ENCODE measurements at regions not wholly inside any gene's neighbourhood (a gene's known extent, or its start where the extent isn't known, plus 50 kb on each side); places are given as distances from the start of the nearest gene placed in this dataset.

DNA sequence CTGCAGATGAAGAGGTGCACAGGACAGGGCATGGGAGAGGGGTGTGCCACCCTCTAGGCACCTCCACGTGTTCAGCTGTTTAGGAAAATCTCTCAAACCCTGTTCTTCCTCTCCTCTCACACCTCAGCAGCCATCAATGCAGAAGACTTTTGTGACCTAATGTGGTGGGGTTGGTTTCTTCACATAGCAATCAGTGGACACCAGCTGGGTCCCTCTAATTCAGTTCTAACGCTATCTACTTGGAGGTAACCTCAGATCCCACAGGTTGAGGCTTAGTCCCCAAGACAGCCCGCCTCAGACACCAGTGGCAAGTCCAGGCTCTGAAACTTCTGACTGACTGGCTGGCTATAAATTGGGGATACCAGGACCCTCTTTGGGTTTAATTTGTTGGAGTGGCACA is 69.9 kb upstream of the ANKRD10 start:
- DNase-seq (ENCODE audit: low read depth, low spot score) (no peak), FAIRE-seq (no peak)
- no peak for TF ChIP-seq POLR2AphosphoS5 (IDR thresholded peaks at IDR 0.05; ENCODE audit: insufficient read depth, low read depth, low read length)
- no peak for TF ChIP-seq MYC (IDR thresholded peaks at IDR 0.05; ENCODE audit: low read depth, low read length)
- TF ChIP-seq, protein P1, sequence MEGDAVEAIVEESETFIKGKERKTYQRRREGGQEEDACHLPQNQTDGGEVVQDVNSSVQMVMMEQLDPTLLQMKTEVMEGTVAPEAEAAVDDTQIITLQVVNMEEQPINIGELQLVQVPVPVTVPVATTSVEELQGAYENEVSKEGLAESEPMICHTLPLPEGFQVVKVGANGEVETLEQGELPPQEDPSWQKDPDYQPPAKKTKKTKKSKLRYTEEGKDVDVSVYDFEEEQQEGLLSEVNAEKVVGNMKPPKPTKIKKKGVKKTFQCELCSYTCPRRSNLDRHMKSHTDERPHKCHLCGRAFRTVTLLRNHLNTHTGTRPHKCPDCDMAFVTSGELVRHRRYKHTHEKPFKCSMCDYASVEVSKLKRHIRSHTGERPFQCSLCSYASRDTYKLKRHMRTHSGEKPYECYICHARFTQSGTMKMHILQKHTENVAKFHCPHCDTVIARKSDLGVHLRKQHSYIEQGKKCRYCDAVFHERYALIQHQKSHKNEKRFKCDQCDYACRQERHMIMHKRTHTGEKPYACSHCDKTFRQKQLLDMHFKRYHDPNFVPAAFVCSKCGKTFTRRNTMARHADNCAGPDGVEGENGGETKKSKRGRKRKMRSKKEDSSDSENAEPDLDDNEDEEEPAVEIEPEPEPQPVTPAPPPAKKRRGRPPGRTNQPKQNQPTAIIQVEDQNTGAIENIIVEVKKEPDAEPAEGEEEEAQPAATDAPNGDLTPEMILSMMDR (IDR thresholded peaks at IDR 0.05; ENCODE audit: extremely low read depth in 1 of 2, insufficient read depth in 1 of 2, low read depth in 1 of 2, low read length in 2 of 2), result no peak
- TF ChIP-seq FOS (IDR thresholded peaks at IDR 0.05; ENCODE audit: borderline replicate concordance, insufficient read depth, low read length), result no peak
- no peak for TF ChIP-seq JUN (IDR thresholded peaks at IDR 0.05; ENCODE audit: borderline replicate concordance, insufficient read depth, insufficient read length, low read depth)
- TF ChIP-seq, protein P2, sequence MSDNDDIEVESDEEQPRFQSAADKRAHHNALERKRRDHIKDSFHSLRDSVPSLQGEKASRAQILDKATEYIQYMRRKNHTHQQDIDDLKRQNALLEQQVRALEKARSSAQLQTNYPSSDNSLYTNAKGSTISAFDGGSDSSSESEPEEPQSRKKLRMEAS (IDR thresholded peaks at IDR 0.05; ENCODE audit: insufficient read depth, insufficient read length), result no peak
- no peak for TF ChIP-seq POLR2A (IDR thresholded peaks at IDR 0.05; ENCODE audit: low read depth, low read length)
- intact Hi-C loops (cut with micrococcal nuclease), result no loop called here
- CTCF ChIA-PET, result interaction anchor here (1.3 to 1.8 kb wide), 2 partner anchors 11 to 83 kb away, joined by 3 to 4 read pairs; no protein-coding TSS in a partner anchor
- no peaks in the 10 kb centered on the region for H3K79me2 ChIP-seq (ENCODE audit: control insufficient read depth, insufficient read depth, low read length)
- dilution Hi-C loops (cut with MboI; ENCODE audit: extremely low pct_ligation_motif_present, low sequenced_read_pairs), result no loop called here
- H3K4me2 ChIP-seq (ENCODE audit: insufficient read depth, low read length), result no peak overlapping the region
- H3K9ac ChIP-seq (replicated peaks; ENCODE audit: extremely low read depth, insufficient read depth, low read length), result no peak overlapping the region
- H3K4me3 ChIP-seq (replicated peaks in 1 of 3; ENCODE audit: insufficient read depth in 1 of 3, low read depth in 1 of 3, low read length in 3 of 3), result no peak overlapping the region
- H2AFZ ChIP-seq (ENCODE audit: low read depth, low read length), result no peak overlapping the region
- no peaks in the 10 kb centered on the region for H3K9me3 ChIP-seq (replicated peaks; ENCODE audit: control insufficient read depth, insufficient read depth, low read length)
- no peaks in the 10 kb centered on the region for H3K36me3 ChIP-seq (ENCODE audit: control insufficient read depth in 2 of 2, extremely low read depth in 1 of 2, insufficient read depth in 2 of 2, low read length in 2 of 2)
- no peaks in the 10 kb centered on the region for H4K20me1 ChIP-seq (replicated peaks; ENCODE audit: control insufficient read depth, extremely low read depth, insufficient read depth, low read length)
- POLR2A ChIA-PET, result no interaction called here
- H3K27ac ChIP-seq (ENCODE audit: insufficient read depth, low read depth, low read length), result no peak overlapping the region
- no TSS peak for BruUV-seq (replicated peaks)
- no peaks in the 10 kb centered on the region for H3K4me1 ChIP-seq (ENCODE audit: control insufficient read depth, extremely low read depth, insufficient read depth, low read length)
- no peaks in the 10 kb centered on the region for H3K9me1 ChIP-seq (replicated peaks; ENCODE audit: control insufficient read depth, extremely low read depth, insufficient read depth, low read length)
- H3K27me3 ChIP-seq (ENCODE audit: control insufficient read depth in 2 of 2, insufficient read depth in 2 of 2, low read length in 2 of 2), result peaks cover 6 to 7% of the 10 kb centered on the region in 2 experiments

All from endothelial cell of umbilical vein (primary cell).